GM18870 (cell line): ENCODE measurements at regions not wholly inside any gene's neighbourhood (a gene's known extent, or its start where the extent isn't known, plus 50 kb on each side); places are given as distances from the start of the nearest gene placed in this dataset.

Source experiments
- ATAC-seq: cut with Tn5 transposase; IDR thresholded peaks from one replicate; pipeline ENCODE4 v1.9.1; 2021; ENCODE audit warnings: moderate library complexity; ENCODE audit not compliant: unreplicated experiment

DNA sequence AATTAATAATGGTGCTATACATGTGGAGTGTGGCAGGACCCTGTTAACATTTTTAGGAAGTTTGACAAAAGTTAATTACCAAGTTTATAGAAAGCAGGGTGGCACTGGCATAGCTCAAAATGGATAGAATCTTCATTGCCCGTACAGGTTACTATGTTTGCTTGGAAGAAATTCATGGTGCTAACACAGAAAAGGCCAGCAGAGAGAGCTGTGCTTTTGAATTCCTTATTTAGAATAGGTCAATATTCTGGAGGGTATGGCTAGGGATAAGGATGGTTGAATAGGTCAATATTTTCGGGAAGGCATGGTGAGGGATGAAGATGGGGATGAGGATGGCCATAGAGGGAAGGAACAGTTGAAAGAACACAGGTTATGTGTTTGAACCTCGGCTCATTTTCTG is 345.1 kb downstream of the LMO4 start:
- ATAC-seq, result no peak

DNA sequence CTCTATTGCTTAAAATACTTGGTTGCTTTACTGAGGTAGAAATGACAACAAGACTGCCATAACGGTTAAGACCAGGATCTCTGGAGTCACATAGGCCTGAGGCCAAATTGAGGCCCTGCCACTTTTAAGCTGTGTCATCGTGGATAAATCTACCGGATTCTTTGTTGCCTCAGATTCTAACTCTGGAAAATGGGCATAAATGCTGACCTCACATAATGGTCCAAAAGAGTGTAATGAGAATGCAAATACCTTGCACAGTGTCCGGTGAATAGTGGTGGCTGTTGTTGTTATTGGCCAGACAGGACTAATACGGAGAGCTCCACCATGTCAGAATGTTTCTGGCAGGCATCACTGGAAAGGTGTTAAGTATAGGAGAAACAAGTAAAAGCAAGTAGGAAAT is 346.1 kb downstream of the LMO4 start:
- no peak for ATAC-seq

DNA sequence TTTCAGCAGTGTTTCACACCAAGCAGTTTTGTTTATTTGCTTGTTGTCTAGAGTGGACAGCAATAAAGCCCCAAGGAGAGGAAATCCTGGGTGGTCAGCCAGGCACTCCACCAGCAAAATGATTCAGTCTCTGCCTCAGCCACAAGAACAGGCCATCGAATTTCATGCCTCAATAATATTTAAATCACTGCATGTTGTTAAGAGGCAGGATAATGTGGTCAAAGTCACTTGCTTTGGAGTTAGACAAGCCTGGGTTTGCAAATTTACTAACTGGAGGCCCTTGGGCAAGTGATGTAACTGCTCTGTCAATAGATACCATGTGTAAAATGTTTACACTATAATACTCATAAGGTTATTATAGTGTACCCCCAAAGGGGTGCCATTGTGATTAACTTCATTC is 349.6 kb downstream of the LMO4 start:
- ATAC-seq, result no peak

DNA sequence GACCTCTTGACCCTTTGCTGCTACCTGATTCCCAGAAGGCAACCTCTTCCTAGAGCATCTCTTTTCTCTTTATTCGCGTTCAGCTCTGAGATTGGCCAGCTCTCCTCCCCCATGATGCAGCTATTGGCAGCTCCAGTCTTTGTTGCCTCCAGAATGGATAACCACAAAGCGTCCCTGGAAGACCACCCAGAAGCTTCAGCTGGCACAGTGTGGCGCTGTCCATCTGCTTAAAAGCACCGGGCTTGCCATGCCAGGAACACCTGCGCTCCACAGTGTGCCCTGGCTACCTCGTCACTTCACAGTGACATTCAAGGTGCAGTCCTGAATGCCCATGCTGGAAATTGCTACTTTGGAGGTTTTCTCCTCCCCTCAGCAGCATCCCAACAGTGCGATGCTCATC is 353.9 kb downstream of the LMO4 start:
- no peak for ATAC-seq

DNA sequence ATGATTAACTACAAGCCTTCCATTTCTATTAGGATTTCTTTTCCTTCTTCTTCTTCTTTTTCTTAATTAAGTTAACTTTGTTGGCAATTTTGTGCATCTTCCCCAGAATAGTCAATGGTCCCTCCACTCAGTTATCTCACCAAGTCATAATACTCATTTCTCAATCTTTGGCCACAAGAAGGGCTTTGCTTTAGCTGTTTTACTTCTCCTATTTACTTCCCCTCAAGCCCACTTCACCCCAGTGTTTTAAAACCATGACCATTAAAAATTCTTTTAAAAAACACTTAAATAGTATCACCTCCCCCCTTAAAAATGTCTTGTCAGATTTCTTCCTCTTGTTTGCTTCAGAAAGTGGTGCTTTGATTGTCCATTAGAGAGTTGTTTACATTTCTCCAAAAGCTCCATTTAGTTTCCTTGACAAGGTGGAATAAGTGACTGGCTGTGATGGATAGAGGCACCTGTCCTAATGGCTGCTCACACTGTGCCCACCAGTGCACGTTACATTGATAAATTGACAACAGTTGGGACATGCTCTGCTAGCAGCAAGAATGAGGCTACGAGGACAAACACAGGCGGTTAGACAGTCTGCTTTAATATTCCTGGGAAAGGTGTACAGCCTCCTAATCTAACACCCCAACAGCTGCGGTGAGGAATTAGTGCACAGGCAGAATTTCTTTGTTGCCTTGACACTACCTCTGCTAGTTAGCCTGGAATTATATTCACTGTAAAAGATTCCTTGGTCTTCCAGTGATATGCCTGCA is 354.7 kb downstream of the LMO4 start:
- ATAC-seq, result no peak

DNA sequence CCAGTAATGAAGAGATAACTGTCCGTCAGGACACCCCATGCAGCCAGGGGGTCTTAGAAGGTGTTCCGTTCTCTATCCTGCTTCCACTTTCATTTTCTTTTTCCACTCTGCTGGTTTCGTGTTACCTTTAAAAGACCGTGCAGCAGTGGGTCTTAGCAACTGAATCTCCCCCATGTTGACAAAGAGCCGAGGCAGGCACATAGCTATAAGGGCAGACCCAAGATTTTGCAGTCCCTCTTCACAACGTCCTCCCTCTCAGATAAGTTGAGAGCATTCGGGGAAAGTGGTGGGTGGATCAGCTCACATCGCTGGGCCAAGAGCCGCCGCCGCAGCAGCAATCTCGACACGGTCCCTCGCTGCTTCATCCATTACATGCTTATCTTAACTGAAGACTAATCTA is 355.5 kb downstream of the LMO4 start:
- ATAC-seq, result no peak

DNA sequence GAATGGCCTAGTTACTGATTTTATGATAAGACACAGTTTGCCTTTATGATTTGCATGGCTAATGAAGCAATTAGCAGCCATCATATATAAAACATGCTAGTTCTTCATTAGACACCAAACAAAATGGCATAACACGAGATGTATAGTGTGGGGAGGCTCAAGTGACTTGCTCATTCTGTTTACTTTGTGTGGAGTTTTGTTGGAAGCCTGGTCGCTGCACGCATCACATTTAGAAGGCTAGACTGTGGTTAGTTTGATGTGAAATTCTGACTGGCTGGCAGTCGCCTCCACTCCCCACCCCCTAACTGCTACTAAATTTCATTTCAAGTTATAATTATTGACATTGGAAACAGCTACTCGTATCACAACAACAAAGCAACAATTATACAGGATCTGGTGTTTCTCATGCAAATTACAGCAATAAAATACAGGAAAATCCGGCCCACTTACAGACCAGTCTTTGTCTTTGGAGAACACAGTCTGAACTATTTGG is 356.1 kb downstream of the LMO4 start:
- ATAC-seq, result no peak

DNA sequence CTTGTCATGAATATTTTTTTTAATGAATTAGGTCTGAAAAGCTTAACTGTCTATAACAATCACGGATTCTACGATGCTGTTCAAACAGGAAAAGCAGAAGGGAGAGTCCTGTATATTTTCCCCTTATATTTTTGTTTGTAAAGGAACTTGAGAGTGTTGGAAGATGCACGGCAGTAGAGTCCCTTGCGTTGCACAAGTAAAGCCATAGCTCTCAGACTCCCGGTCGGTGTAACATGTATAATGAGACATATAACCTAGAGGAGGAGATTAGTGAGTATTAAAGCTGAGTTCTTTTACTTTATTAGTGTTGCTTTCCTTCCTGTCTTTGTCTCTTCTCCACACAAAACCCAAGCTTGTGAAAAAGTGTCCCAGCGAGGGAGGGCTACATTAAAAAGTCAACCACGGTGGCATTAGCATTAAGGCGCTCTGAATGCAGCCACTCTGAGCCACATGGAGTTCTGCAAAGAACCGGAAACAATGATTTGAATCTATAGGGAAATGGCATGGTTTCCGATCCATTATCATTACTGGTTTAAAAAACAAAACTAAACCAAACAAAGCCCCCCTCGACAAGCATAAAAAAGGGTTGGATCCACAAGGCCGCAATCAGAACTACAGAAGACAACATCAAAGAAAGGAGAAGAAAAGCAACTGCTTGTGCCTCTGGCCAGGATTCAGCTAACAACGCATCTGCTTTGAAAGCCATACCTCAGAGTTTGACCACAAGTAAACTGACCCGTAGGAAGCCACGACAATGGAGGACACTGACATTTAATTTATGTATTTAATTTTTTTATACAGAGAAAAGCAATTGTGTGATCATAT is 356.8 kb downstream of the LMO4 start:
- ATAC-seq, result no peak

DNA sequence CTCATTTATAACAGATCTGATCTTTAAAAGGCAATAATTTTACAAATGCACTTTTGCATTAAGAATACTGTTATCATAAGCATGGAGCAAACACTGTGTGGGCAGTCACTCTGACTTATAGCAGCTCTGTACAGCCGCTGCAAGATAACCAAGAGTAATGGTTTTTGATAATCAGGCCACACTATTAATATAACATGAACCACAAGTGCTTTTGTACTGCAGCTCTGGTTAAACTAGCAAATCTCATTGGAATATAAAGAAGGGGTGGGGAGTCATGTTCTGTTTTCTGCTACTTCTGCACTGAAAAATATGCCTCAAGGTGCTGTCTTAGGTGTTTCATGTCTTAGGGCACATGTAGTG is 357.4 kb downstream of the LMO4 start:
- no peak for ATAC-seq

DNA sequence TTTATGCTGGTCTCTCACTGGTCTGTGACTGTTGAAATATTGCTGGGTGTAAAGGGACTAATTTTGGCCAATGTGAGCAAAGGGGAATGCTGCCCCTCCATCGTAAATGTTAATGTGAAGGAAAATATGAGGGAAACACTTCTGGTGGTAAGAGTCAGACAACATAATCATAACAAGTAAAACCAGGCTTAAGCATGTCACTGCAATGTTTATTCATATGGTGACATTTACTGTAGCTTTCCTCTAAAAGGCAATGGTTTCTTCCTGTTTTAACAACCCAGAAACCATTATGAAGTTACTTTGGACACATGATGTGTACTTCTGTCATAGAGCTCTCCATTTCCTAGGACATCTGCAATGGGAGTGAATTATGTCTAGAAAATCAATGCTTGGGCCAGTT is 358.0 kb downstream of the LMO4 start:
- no peak for ATAC-seq

DNA sequence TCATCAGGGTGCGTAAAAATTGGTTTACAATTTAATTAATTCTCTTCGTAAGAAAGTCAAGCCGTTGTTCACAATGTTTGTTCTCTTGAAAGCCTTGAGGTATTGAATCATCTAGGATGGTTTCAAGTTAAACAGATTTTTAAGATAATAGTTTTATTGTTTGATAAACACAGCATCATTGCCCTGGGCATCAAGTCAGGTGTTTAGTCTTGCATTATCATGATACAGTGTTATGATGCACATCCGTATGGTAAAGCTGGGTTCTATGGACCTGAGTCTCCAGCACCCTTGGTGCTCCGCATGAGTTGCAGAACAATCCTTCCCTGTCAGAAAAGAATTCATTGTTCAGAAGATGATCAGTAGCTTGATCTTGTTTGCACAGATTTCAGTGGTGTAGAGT is 359.5 kb downstream of the LMO4 start:
- ATAC-seq, result no peak

DNA sequence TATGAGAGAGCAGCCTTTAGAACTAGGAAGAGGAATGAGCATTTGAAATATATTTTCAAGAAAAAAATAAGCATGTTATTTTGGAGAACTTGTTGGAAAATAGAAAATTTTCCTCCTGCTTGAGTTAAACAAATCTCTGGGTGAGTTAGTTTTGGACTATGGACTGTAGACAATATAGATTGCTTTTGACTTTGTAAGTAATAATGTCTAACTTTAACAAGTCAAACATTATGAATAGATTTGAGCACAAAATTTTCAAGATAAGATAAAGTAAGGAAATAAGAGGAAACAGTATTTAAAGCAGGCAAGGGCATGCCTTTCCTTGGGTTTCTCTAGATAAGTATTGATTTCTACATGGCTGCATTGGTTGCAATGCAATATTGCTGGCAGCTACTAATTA is 360.8 kb downstream of the LMO4 start:
- no peak for ATAC-seq

DNA sequence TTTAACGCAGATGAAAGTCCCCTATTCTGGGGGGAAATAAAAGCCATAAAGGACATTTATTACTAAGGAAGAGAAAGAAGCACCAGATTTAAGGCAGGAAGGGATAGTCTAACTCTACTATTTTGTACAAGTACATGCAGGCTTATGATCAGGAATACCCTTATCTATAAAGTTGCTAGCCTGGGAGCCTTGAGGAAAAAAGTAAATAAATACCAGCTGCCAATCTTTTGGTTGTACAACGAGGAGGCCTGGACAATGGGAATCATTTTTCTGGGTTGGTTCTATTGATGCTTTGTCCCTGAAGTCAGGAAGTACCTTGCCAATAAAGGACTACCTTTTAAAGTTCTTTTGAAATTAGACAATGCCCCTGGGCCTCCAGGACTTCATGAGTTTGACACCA is 367.8 kb downstream of the LMO4 start:
- no peak for ATAC-seq

DNA sequence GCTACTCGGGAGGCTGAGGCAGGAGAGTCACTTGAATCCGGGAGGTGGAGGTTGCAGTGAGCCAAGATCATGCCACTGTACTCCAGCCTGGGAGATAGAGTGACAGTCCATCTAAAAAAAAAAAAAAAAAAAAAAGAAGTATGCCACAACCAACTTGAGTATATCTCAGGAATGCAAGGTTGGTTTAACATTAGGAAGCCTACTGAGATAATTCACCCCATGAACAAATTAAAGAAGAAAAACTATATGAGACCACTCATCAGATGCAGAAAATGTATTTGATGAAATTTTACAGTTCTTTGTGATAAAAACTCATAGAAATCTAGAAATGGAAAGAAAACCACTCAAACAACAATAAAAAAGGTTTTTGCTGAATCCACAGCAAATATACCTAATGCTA is 373.8 kb downstream of the LMO4 start:
- ATAC-seq, result no peak

DNA sequence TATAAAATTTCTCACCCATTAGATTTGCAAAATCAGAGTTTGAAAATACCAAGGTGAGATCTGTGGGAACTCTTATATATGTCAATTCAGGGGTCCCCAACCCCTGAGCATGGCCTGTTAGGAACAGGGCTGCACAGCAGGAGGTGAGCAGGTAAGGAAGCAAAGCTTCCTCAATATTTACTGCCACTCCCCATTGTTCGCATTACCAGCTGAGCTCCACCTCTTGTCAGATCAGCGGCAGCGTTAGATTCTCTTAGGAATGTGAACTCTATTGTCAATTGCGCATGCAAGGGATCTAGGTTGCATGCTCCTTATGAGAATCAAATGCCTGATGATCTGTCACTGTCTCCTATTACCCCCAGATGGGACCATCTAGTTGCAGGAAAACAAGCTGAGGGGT is 376.6 kb downstream of the LMO4 start:
- ATAC-seq, result no peak

DNA sequence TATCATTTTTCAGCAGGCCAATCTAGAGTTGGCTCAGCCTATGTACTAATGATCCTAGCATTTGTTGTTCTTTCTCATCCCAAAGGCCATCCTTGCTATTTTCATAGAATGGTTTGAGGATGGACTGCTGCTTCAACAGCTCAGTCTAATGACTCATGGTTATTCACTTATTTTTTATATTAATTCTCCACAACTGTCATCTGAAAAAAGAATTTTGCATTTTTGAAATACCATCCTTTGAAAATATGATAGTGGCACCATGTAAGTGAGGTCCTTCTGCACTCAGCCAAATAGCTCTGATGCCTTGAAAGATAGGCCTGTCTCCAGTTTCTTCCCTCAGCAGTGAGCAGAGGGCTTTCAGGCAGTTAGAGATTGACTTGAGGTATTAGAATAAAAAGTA is 377.5 kb downstream of the LMO4 start:
- no peak for ATAC-seq

DNA sequence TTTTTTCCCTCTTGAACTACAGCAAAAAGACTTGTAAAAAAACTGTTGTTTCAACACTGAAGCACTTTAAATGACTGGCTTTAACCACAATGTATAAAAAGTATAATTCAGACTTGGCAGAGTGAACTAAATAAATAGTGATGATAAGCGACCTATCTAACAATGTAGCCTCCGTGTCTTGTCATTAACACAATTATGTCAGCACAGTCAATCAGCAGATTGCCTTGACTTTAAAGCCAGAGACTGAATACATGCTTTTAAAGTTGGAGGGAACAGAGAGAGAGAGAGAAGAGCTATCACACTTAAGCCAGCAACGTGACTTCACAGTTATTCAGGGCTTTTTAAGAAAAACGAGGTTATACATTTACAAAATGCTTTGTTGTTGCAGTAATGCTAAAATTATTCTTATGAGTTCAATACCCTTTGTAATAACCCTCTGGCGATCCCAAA is 378.1 kb downstream of the LMO4 start:
- no peak for ATAC-seq

DNA sequence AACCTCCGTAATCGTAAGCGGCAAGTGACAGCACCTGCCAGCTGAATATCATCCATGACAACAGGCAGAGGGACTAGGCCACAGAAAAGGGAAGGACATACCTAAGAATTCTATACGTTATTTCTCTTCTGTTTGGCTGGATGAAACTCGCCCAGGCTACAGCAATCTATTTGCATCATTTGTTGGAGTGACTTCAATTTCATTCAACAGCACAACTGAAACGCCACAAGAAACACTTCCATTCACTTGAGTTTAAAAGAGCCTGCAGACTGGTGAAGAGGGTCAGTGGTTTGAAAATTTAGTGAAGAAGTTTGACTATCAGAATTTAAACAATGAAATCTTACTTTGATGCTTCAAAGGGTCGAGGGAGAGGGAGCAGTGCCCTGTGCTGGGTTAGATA is 378.7 kb downstream of the LMO4 start:
- ATAC-seq, result no peak

DNA sequence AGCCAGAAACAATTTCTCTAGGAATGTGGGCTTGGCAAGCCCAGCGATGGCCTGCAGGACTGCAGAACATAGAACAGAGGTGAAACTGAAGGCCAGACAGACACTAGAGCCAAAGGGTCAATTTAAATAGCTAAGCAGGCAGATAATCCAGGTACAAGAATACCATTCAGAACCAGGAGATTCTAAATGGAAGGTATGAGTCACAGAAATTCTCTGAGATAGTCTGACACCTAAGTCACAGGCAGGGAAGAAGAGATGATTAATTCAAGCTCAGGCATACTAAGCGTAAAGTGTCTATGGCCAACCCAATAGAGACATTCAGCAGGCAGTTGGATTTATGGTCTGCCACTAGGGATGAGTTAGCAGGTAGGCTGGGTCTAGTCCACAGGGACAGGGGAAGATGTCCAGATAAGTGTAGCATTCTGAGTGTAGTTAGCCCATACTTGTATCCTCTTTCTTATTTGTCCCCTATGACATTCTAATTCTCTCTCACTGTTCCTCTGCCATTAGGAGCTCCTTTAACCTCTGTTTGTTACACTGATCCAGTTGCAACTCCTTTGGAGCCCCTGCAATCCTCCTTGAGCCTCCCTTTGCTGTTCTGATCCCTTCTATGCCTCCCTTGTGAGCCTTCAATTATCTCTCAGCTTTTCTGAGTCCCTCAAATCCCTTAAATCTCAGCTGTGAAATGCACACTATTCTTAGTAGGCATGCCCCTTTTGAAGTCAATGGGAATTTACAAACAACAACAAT is 383.8 kb downstream of the LMO4 start:
- ATAC-seq, result no peak

DNA sequence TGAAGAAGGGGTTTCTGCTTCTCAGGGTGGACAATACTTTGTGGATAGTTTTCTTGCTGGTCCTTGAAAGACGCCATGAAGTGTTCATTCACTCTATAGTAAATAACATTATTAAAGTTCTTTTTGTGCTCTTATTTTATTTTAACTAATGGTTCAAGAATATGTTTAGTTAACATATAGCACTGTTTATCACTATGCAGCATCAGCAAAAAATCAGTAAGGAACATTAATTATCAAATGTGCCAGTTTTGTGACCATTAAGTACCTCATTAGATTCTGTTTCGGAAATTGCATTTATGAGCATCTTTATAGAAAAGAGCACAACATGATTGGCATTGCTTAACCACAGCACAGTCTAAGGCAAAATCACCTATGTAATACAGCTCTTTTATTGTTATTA is 385.6 kb downstream of the LMO4 start:
- no peak for ATAC-seq

DNA sequence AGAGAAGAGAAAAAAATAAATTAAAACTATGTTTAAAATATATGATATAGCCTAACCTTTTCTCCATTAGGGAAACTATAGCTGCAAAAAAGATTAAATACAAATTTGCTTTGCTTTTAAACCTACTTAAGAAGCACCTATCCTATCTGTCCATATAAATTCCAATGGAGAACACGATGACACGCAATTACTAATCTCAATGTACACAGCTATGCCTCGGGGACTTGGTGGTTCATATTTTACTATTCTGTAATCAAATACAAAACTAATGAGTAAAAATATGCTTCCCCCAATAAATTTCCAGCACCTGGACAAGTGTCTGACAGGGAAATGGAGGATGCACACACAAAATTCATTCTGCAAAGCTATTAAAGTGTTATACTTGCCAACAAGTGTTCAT is 386.4 kb downstream of the LMO4 start:
- ATAC-seq, result no peak

DNA sequence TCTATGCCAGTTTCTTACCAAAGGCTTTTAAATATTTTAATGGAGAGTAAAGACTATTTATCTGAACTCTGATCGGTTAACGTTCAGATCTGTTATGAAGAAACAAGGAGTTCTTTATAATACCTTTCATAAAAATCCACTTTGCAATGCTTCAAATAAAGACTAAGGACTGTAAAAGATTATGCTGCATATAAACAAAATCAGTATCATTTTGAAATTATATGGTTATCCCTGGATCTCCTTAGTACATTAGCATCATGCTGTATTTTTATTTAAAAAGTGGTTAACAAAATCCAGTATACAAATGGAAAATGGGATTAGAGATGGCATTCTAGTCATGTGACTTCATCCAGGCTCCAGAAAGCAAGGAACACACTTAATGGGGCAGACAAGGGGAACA is 386.8 kb downstream of the LMO4 start:
- ATAC-seq, result no peak
